Astrocyte of the spinal cord (primary cell): ENCODE measurements at regions not wholly inside any gene's neighbourhood (a gene's known extent, or its start where the extent isn't known, plus 50 kb on each side); places are given as distances from the start of the nearest gene placed in this dataset.

Experiments used
- DNase-seq: peaks from one replicate; pipeline ENCODE4 v3.0.0; 2011; ENCODE audit warnings: low read depth, low spot score
- H3K4me3 ChIP-seq: 2 replicates; pipeline ENCODE4 v1.5.1; 2011; ENCODE audit warnings: low read depth, mild to moderate bottlenecking, low read length, moderate library complexity
- CTCF ChIP-seq: IDR thresholded peaks from 2 replicates; pipeline ENCODE4 v1.5.1; 2012; ENCODE audit warnings: low read depth, mild to moderate bottlenecking, low read length, inconsistent platforms
- in situ Hi-C: cut with HindIII; loops from 2 replicates; pipeline ENCODE4 v1.10.0; 2017; ENCODE audit warnings: low sequenced_read_pairs

GRCh38 chr2:237264480-237265219 lies 149.3 kb downstream of the COL6A3 start:
- no peak for TF ChIP-seq CTCF
- DNase-seq: peak; percentile 95
- in situ Hi-C loops: no loop called here
- no peak overlapping the region for H3K4me3 ChIP-seq

- in situ Hi-C loops: no loop called here
- no peak for DNase-seq
- no peak overlapping the region for H3K4me3 ChIP-seq
- TF ChIP-seq CTCF: no peak
Measured at GRCh38 chr2:237268004-237268708, 145.8 kb downstream of the COL6A3 start.

- in situ Hi-C loops: no loop called here
- no peak for TF ChIP-seq CTCF
- H3K4me3 ChIP-seq: no peak overlapping the region
- no peak for DNase-seq
Measured at GRCh38 chr2:237269138-237269875, 144.7 kb downstream of the COL6A3 start.

- no peak for TF ChIP-seq CTCF
- H3K4me3 ChIP-seq: no peak overlapping the region
- DNase-seq: peak; percentile 79
- in situ Hi-C loops: no loop called here
Measured at GRCh38 chr2:237270520-237270919, 143.4 kb downstream of the COL6A3 start.

- H3K4me3 ChIP-seq: no peak overlapping the region
- in situ Hi-C loops: no loop called here
- no peak for DNase-seq
- no peak for TF ChIP-seq CTCF
Measured at GRCh38 chr2:237271698-237272652, 142.0 kb downstream of the COL6A3 start.
